AG09309 (cell line): ENCODE measurements at regions not wholly inside any gene's neighbourhood (a gene's known extent, or its start where the extent isn't known, plus 50 kb on each side); places are given as distances from the start of the nearest gene placed in this dataset.

Experiments
- DNase-seq: peaks from one replicate; pipeline ENCODE4 v3.0.0-alpha.2; 2010; ENCODE audit warnings: low read depth
- H3K4me3 ChIP-seq: 2 replicates; pipeline ENCODE4 v1.5.1; 2011; ENCODE audit warnings: mild to moderate bottlenecking, low read depth, low read length, moderate library complexity; ENCODE audit not compliant: control insufficient read depth
- CTCF ChIP-seq: IDR thresholded peaks from 2 replicates; pipeline ENCODE4 v1.5.1; 2011; ENCODE audit warnings: mild to moderate bottlenecking, low read depth, low read length, inconsistent platforms; ENCODE audit not compliant: insufficient read depth, control insufficient read depth; ENCODE audit errors: missing control alignments

- DNase-seq: no peak
- no peak overlapping the region for H3K4me3 ChIP-seq
- TF ChIP-seq CTCF: no peak
Observed at GRCh38 chr13:40319699-40320579, 346.5 kb downstream of the FOXO1 start.

GRCh38 chr13:40328091-40328490 lies 338.4 kb downstream of the FOXO1 start:
- no peak for TF ChIP-seq CTCF
- H3K4me3 ChIP-seq: no peak overlapping the region
- no peak for DNase-seq

- no peak for TF ChIP-seq CTCF
- no peak for DNase-seq
- no peak overlapping the region for H3K4me3 ChIP-seq
Observed at GRCh38 chr13:40329781-40330485, 336.5 kb downstream of the FOXO1 start.

GRCh38 chr13:40330950-40331349 lies 335.5 kb downstream of the FOXO1 start:
- no peak for TF ChIP-seq CTCF
- no peak overlapping the region for H3K4me3 ChIP-seq
- DNase-seq: no peak

GRCh38 chr13:40331802-40332201 lies 334.6 kb downstream of the FOXO1 start:
- no peak for TF ChIP-seq CTCF
- no peak overlapping the region for H3K4me3 ChIP-seq
- DNase-seq: no peak

- DNase-seq: no peak
- TF ChIP-seq CTCF: no peak
- H3K4me3 ChIP-seq: no peak overlapping the region
Observed at GRCh38 chr13:40333226-40333625, 333.2 kb downstream of the FOXO1 start.
